Right lobe of liver (tissue), 6 donors: ENCODE measurements at regions not wholly inside any gene's neighbourhood (a gene's known extent, or its start where the extent isn't known, plus 50 kb on each side); places are given as distances from the start of the nearest gene placed in this dataset.

Experiments
- ATAC-seq, 4 donors: fragments of 200-7000 bp; cut with Tn5 transposase; one replicate each; pipeline ENCODE4 v1.9.1; 2020; ENCODE audit warnings: mild to moderate bottlenecking in 4 of 4, moderate library complexity in 4 of 4
- DNase-seq, 3 donors: peaks; one replicate each; pipeline ENCODE4 v3.0.0-alpha.2; 2020
- H3K27ac ChIP-seq, 3 donors: fragments of 200-600 bp; one replicate each; pipeline ENCODE4 v1.8.0; 2022
- H3K27me3 ChIP-seq, 2 donors: fragments of 200-600 bp; one replicate each; pipeline ENCODE4 v1.8.0; 2022
- H3K36me3 ChIP-seq, 4 donors: fragments of 200-600 bp; sonication (generic) in 1 of 4; one replicate each; pipeline versions ENCODE4 v1.5.1 to v1.8.0; 2017 to 2022; ENCODE audit warnings: control low read depth in 1 of 4
- H3K4me1 ChIP-seq, 4 donors: fragments of 200-600 bp; sonication (generic) in 1 of 4; one replicate each; pipeline versions ENCODE4 v1.5.1 to v1.8.0; 2017 to 2022; ENCODE audit warnings: control low read depth in 1 of 4
- H3K4me3 ChIP-seq, 3 donors: fragments of 200-600 bp; one replicate each; pipeline ENCODE4 v1.8.0; 2022
- H3K9me3 ChIP-seq, 4 donors: fragments of 200-600 bp; sonication (generic) in 1 of 4; one replicate each; pipeline versions ENCODE4 v1.5.1 to v1.8.0; 2017 to 2022; ENCODE audit warnings: control low read depth in 1 of 4
- CTCF ChIP-seq, 4 donors: fragments of 200-600 bp in 3 of 4; fragments of 450-650 bp in 1 of 4; IDR thresholded peaks; one replicate each; pipeline versions ENCODE4 v1.5.1 to v1.8.0; 2016 to 2022; ENCODE audit warnings: antibody characterized with exemption in 4 of 4, mild to moderate bottlenecking in 2 of 4
- POLR2A ChIP-seq: fragments of 450-650 bp; IDR thresholded peaks from one replicate; pipeline ENCODE4 v1.6.1; 2017; ENCODE audit warnings: antibody characterized with exemption, mild to moderate bottlenecking
- WGBS: methylation state at CpG from one replicate; pipeline ENCODE4 v1.1.6; 2018; ENCODE audit warnings: low coverage, low lambda C conversion rate; ENCODE audit not compliant: insufficient coverage; ENCODE audit errors: missing lambda C conversion rate; 5-methylcytosine and 5-hydroxymethylcytosine counted together
- intact Hi-C, 2 donors: fragments of 100-400 bp; cut with DNase I; formaldehyde crosslinking; loops; one replicate each; pipeline versions ENCODE4 v1.11.2 to v1.14.1; 2022
- donor health status: DM: no; HTN: yes; CAD: no.
- donor health status: DM: no; HTN: no; CAD: no.
- donor health status: DM: no; HTN: no; CAD: no.
- donor health status: DM: no; HTN: yes; CAD: no.
- donor health status: DM: no; HTN: yes; CAD: no.

GRCh38 chr6:48474830-48475229 is 363.8 kb upstream of the PTCHD4 start:
- Histone ChIP-seq H3K9me3 (no peaks in the 10 kb centered on the region), H3K4me1 (no peaks in the 10 kb centered on the region), H3K27me3 (no peaks in the 10 kb centered on the region), H3K36me3 (no peaks in the 10 kb centered on the region), H3K4me3 (no peak overlapping the region), H3K27ac (no peak overlapping the region)
- TF ChIP-seq POLR2A: no peak
- TF ChIP-seq CTCF (IDR thresholded peaks at IDR 0.05): no peak
- intact Hi-C loops: no loop called here
- WGBS: 86% methylated on average over 1 of the region's 2 CpGs
- no peak for ATAC-seq
- no peak for DNase-seq

GRCh38 chr6:48474136-48474535 is 363.1 kb upstream of the PTCHD4 start:
- Histone ChIP-seq H3K27ac (no peak overlapping the region), H3K9me3 (no peaks in the 10 kb centered on the region), H3K27me3 (no peaks in the 10 kb centered on the region), H3K4me1 (no peaks in the 10 kb centered on the region), H3K36me3 (no peaks in the 10 kb centered on the region), H3K4me3 (no peak overlapping the region)
- intact Hi-C loops: no loop called here
- TF ChIP-seq CTCF (IDR thresholded peaks at IDR 0.05) (no peak), POLR2A (no peak)
- no peak for ATAC-seq
- 63% methylated on average over 2 of the region's 2 CpGs for WGBS
- no peak for DNase-seq

- no peak for TF ChIP-seq CTCF (IDR thresholded peaks at IDR 0.05)
- TF ChIP-seq POLR2A: no peak
- H3K4me3 ChIP-seq: no peak overlapping the region
- WGBS: 57% methylated on average over 2 of the region's 2 CpGs
Observed at GRCh38 chr6:48472535-48472934, 361.5 kb upstream of the PTCHD4 start.

GRCh38 chr6:48472091-48472490 is 361.1 kb upstream of the PTCHD4 start:
- no peak overlapping the region for H3K4me3 ChIP-seq
- DNase-seq: no peak
- no peaks in the 10 kb centered on the region for H3K27me3 ChIP-seq
- no peaks in the 10 kb centered on the region for H3K9me3 ChIP-seq
- no peaks in the 10 kb centered on the region for H3K36me3 ChIP-seq
- TF ChIP-seq POLR2A: no peak
- TF ChIP-seq CTCF (IDR thresholded peaks at IDR 0.05): no peak
- no peaks in the 10 kb centered on the region for H3K4me1 ChIP-seq
- no peak overlapping the region for H3K27ac ChIP-seq
- ATAC-seq: no peak
- intact Hi-C loops: no loop called here

More at GRCh38 chr6:48472535-48472934, 361.5 kb upstream of the PTCHD4 start:
- no peaks in the 10 kb centered on the region for H3K27me3 ChIP-seq
- ATAC-seq: no peak
- no peaks in the 10 kb centered on the region for H3K36me3 ChIP-seq
- no peak overlapping the region for H3K27ac ChIP-seq
- no peaks in the 10 kb centered on the region for H3K9me3 ChIP-seq
- no peak for DNase-seq
- intact Hi-C loops: no loop called here
- no peaks in the 10 kb centered on the region for H3K4me1 ChIP-seq

GRCh38 chr6:48471326-48471725 is 360.3 kb upstream of the PTCHD4 start:
- no peak overlapping the region for H3K4me3 ChIP-seq
- TF ChIP-seq POLR2A (no peak), CTCF (IDR thresholded peaks at IDR 0.05) (no peak)
- H3K27ac ChIP-seq: no peak overlapping the region
- H3K36me3 ChIP-seq: no peaks in the 10 kb centered on the region
- intact Hi-C loops: no loop called here
- 62% methylated on average over 1 of the region's 1 CpG for WGBS
- H3K27me3 ChIP-seq: no peaks in the 10 kb centered on the region
- no peaks in the 10 kb centered on the region for H3K4me1 ChIP-seq
- DNase-seq (no peak), ATAC-seq (no peak)
- no peaks in the 10 kb centered on the region for H3K9me3 ChIP-seq
